Activated CD8-positive, alpha-beta T cell treated with anti-CD3 and anti-CD28 coated beads, Interleukin-2, amount 10 ng/mL, durations not matched to agents 7 days and 5 days (primary cell): ENCODE measurements at regions not wholly inside any gene's neighbourhood (a gene's known extent, or its start where the extent isn't known, plus 50 kb on each side); places are given as distances from the start of the nearest gene placed in this dataset.

Experiments
- ATAC-seq: fragments of 150-1000 bp; cut with Tn5 transposase; one replicate; pipeline ENCODE4 v1.10.0; 2021; ENCODE audit warnings: moderate library complexity
- CTCF ChIA-PET: fragments of 350-600 bp; sonication (Branson Sonifier 250); formaldehyde crosslinking; loops from one replicate; lab custom pipeline; 2021; ENCODE audit warnings: antibody characterized with exemption; lab: Charles Lee
- POLR2A ChIA-PET: fragments of 350-600 bp; sonication (Branson Sonifier 250); formaldehyde crosslinking; loops from one replicate; lab custom pipeline; 2021; ENCODE audit warnings: antibody characterized with exemption; lab: Charles Lee
- DNase-seq: peaks from one replicate; pipeline ENCODE4 v3.0.0-alpha.2; 2020
- H3K27ac Mint-ChIP-seq: one replicate; pipeline ENCODE4 v1.8.0; 2021; ENCODE audit warnings: mild to moderate bottlenecking, mixed read lengths
- H3K27me3 Mint-ChIP-seq: one replicate; pipeline ENCODE4 v1.8.0; 2021; ENCODE audit warnings: low read depth, mixed read lengths
- H3K36me3 Mint-ChIP-seq: one replicate; pipeline ENCODE4 v1.8.0; 2021; ENCODE audit warnings: low read depth, mixed read lengths
- H3K4me1 Mint-ChIP-seq: one replicate; pipeline ENCODE4 v1.8.0; 2021; ENCODE audit warnings: low read depth, mixed read lengths
- H3K4me3 Mint-ChIP-seq: one replicate; pipeline ENCODE4 v1.8.0; 2021; ENCODE audit warnings: mild to moderate bottlenecking, mixed read lengths
- H3K9me3 Mint-ChIP-seq: one replicate; pipeline ENCODE4 v1.8.0; 2022; ENCODE audit warnings: mixed read lengths; ENCODE audit not compliant: insufficient read depth

DNA sequence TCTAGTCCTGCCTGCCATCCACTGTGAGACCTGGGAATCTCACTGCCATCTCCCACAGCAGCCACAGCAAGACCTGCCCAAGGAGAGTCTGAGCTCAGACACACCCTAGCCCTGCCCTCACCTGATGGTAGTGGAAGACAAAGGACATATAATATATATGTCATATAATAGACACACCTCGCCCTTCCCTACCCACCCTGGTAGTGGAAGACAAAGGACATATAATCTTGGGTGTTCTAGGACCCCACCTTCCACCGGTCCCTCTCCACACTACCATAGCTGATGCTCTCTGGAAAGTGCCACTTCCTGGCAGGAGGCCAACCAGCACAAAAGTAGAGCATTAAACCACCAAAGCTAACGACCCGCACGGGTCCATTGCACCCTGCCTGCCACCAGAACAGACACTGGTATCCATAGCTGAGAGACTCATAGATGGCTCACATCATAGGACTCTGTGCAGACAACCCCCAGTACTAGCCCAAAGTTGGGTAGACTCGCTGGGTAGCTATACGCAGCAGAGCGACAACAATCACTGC, 545.6 kb downstream of the CAAP1 start:
- ChIA-PET CTCF (no interaction called here), POLR2A (no interaction called here)
- no peaks in the 10 kb centered on the region for H3K27me3 Mint-ChIP-seq
- no peaks in the 10 kb centered on the region for H3K36me3 Mint-ChIP-seq
- H3K27ac Mint-ChIP-seq, result no peak overlapping the region
- ATAC-seq, result no peak
- no peak overlapping the region for H3K4me3 Mint-ChIP-seq
- H3K4me1 Mint-ChIP-seq, result no peaks in the 10 kb centered on the region
- no peak for DNase-seq
- H3K9me3 Mint-ChIP-seq, result peaks cover 28% of the 10 kb centered on the region

DNA sequence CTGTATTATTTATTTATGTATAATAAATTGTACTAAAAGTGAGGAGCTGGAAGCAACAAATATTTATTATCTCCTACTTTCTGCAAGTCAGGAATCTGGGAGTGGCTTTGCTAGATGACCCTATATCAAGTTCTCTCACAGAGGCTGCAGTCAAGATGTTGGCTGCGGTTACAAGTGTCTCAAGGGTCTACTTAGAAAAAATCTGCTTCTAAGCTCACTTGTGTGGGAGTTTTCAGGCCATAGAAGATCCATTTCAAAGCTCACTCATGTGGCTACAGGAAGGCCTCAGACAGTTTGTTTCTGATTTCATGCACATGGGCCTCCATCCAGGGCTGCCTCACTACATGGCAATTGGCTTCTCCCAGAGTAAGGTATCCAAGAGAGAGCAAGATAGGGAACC, 551.1 kb downstream of the CAAP1 start:
- no peak overlapping the region for H3K27ac Mint-ChIP-seq

DNA sequence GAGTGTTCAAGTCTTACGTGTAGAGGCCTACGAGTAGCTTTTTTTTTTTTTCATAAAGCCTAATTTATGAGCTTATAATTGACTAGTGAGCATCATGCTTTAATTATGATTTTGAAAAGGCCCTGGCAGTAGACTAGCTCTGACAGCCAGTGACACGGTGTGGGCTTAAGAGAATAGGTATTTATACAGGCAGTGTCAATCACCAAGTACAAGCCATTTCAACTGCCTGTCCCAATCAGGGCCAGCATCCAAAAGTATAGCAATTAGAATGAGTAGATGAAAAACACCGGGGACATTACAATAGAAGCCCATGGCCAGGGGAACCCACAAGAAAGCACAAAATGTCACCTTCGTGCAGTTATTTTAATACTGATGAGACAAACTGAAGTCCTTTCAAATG, 552.8 kb downstream of the CAAP1 start:
- H3K4me1 Mint-ChIP-seq, result no peaks in the 10 kb centered on the region
- H3K36me3 Mint-ChIP-seq, result no peaks in the 10 kb centered on the region
- no peak overlapping the region for H3K27ac Mint-ChIP-seq
- no peak overlapping the region for H3K4me3 Mint-ChIP-seq
- POLR2A ChIA-PET, result no interaction called here
- H3K9me3 Mint-ChIP-seq, result peaks cover 17% of the 10 kb centered on the region
- no peak for ATAC-seq
- CTCF ChIA-PET, result no interaction called here
- no peaks in the 10 kb centered on the region for H3K27me3 Mint-ChIP-seq
- DNase-seq, result no peak

More for the DNA sequence above, 551.1 kb downstream of the CAAP1 start:
- POLR2A ChIA-PET, result no interaction called here
- Mint-ChIP-seq H3K27me3 (no peaks in the 10 kb centered on the region), H3K9me3 (peaks cover 28% of the 10 kb centered on the region), H3K36me3 (no peaks in the 10 kb centered on the region), H3K4me1 (no peaks in the 10 kb centered on the region), H3K4me3 (no peak overlapping the region)
- DNase-seq, result no peak
- CTCF ChIA-PET, result no interaction called here
- no peak for ATAC-seq

DNA sequence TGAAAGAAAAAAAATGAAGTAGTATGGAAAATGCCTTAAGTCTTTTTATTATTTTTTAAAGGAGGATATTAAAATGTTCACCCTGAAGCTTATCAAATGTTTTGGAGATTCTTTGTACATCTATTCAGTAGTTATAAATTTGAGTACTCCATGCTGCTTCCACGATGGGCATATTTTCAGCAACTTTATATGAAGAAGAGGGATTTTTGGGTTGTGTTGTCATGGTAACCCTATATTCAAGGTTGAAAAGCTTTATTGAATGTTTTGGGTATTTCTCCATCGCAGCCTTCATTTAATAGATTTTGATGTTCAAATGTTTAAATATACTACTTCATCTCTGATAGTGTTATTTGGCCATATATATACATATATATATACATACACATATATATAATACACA, 557.5 kb downstream of the CAAP1 start:
- Mint-ChIP-seq H3K27me3 (no peaks in the 10 kb centered on the region), H3K27ac (no peak overlapping the region), H3K4me1 (no peaks in the 10 kb centered on the region), H3K4me3 (no peak overlapping the region), H3K9me3 (no peaks in the 10 kb centered on the region), H3K36me3 (no peaks in the 10 kb centered on the region)
- ATAC-seq (no peak), DNase-seq (no peak)
- CTCF ChIA-PET, result no interaction called here
- POLR2A ChIA-PET, result no interaction called here

DNA sequence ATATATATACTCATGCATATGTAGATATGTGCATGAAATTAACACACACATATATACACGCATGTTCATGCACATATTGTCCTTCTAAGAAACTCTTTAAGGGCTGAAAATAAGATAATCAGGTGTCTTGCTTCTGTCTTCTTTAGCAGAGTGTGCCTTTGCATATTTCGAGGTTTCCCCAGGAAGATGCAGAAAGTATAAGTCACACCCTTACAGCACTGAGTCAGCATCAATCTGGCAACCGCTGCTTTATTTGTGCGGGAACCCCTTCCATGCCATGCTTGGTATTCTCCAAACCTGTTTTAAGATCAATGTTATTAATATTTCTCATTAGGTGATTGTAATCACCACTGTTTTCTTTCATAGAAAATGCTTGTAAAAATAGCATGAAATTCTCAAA, 557.9 kb downstream of the CAAP1 start:
- ATAC-seq, result no peak
- Mint-ChIP-seq H3K4me1 (no peaks in the 10 kb centered on the region), H3K4me3 (no peak overlapping the region), H3K36me3 (no peaks in the 10 kb centered on the region), H3K9me3 (no peaks in the 10 kb centered on the region), H3K27me3 (no peaks in the 10 kb centered on the region), H3K27ac (no peak overlapping the region)
- ChIA-PET POLR2A (no interaction called here), CTCF (no interaction called here)
- no peak for DNase-seq

DNA sequence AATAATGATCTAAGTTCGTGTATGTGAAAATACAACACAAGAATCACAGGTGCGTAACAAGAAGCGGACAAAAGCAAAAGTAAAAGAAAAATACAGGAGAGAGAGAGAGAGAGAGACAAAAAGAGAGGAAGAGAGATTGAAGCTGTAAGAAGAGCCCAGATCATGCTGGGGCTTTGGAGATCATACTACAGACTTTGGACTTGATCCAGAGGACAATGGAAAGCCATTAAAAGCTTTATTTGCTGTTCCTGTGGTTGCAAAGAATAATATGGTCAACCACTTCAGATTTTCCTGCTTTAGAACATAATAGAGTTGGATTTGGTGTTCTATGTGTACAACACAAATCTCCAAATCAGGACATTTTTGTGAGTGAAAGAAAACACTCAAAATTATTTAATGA, 561.4 kb downstream of the CAAP1 start:
- Mint-ChIP-seq H3K27ac (no peak overlapping the region), H3K4me1 (no peaks in the 10 kb centered on the region), H3K36me3 (no peaks in the 10 kb centered on the region), H3K4me3 (no peak overlapping the region), H3K9me3 (no peaks in the 10 kb centered on the region), H3K27me3 (no peaks in the 10 kb centered on the region)
- ATAC-seq (no peak), DNase-seq (no peak)
- CTCF ChIA-PET, result no interaction called here
- POLR2A ChIA-PET, result no interaction called here

DNA sequence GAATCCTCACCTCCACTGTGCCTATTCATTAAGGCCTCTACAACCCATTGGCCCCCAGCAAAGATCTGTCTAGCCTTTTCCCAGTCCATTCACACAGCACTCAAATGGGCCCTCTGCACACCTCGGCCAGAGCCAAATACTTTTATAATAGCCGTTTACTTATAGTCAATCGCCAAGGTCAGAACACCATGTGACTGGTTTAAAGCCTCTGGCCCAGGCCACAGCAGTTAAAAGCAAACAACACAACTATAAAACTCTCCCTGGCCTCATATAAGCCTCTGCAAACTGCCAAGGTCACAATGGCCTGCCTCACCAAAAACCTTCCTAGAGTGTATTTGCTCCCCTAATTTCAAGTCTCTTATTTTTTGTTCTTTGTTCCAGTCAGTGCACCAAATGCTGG, 562.6 kb downstream of the CAAP1 start:
- ChIA-PET CTCF (no interaction called here), POLR2A (no interaction called here)
- H3K27me3 Mint-ChIP-seq, result no peaks in the 10 kb centered on the region
- H3K9me3 Mint-ChIP-seq, result no peaks in the 10 kb centered on the region
- no peaks in the 10 kb centered on the region for H3K4me1 Mint-ChIP-seq
- no peak overlapping the region for H3K27ac Mint-ChIP-seq
- ATAC-seq (no peak), DNase-seq (no peak)
- H3K4me3 Mint-ChIP-seq, result no peak overlapping the region
- no peaks in the 10 kb centered on the region for H3K36me3 Mint-ChIP-seq

DNA sequence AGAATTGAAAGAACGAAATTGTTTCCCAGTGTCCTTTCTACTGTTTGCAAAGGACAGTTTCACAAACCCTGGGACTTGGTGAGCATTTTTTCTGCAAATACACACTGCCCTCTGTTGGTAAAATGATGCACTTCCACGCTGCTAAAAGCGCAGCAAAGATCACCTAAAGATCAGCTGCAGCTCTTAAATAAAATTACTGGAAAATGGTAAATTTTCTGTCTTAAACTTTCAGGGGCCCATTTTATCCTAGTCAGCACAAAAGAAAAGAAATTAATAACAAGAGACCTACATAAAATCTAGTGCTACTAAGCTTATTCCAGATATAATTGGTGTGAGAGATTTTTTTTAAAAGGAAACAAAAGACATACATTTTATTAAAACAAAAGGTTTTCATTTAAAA, 566.0 kb downstream of the CAAP1 start:
- POLR2A ChIA-PET, result no interaction called here
- Mint-ChIP-seq H3K27ac (no peak overlapping the region), H3K27me3 (no peaks in the 10 kb centered on the region), H3K4me3 (no peak overlapping the region), H3K36me3 (no peaks in the 10 kb centered on the region), H3K4me1 (no peaks in the 10 kb centered on the region), H3K9me3 (no peaks in the 10 kb centered on the region)
- CTCF ChIA-PET, result no interaction called here
- ATAC-seq (no peak), DNase-seq (no peak)

DNA sequence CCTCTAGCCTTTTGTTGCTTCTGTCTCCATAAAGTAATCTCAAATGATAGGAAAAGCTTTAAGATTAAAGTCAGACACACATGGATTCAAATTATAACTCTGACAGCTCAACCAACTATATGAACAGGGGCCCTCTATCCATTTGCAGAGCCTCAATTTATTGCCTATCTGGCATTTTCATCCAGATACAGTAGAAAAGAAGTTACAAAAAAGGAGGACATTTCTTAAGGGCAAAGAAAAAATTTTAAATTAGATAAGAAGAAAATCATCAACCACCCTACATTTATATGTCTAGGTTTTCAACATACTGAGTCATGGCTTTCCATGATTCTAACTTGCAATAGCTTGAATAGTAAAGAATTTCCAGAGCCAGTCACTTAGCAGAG, 567.2 kb downstream of the CAAP1 start:
- ChIA-PET POLR2A (no interaction called here), CTCF (no interaction called here)

DNA sequence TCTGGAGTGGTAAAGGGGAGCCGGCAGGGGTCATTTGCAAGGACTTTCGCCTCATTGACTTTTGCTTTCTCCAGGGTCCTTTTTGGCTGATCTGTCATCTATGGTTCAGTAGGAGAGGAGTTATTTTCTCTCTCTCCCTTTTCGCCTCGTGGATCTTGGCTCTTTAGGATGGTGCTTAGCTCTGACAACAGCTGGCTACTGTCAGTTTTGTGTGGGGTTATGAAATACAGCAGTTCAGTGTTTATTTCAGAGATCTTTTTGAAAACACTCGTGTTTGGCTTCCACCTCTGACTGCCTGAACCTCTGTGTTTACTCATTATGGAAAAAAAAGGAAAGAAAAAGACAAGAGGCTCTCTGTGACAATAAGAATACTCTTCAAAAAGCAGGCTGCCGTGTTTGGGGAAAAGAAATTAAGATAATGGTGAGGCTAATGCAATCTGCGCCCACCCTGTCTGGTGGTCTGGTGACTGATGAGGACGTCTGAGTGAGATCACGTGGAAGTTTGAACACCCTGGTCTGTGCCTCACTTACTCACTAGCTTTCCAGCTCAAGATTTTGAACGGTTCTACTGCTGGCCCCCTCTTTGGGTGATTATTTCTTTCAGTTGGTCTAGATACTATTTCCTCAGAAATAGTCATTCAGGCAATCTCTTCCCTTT, 567.7 kb downstream of the CAAP1 start:
- H3K4me3 Mint-ChIP-seq, result no peak overlapping the region
- H3K9me3 Mint-ChIP-seq, result no peaks in the 10 kb centered on the region
- ATAC-seq, result no peak
- DNase-seq, result no peak
- H3K36me3 Mint-ChIP-seq, result no peaks in the 10 kb centered on the region
- ChIA-PET CTCF (no interaction called here), POLR2A (no interaction called here)
- no peaks in the 10 kb centered on the region for H3K4me1 Mint-ChIP-seq
- no peak overlapping the region for H3K27ac Mint-ChIP-seq
- no peaks in the 10 kb centered on the region for H3K27me3 Mint-ChIP-seq

More for the DNA sequence above, 567.2 kb downstream of the CAAP1 start:
- DNase-seq (no peak), ATAC-seq (no peak)
- Mint-ChIP-seq H3K27me3 (no peaks in the 10 kb centered on the region), H3K27ac (no peak overlapping the region), H3K4me1 (no peaks in the 10 kb centered on the region), H3K36me3 (no peaks in the 10 kb centered on the region), H3K4me3 (no peak overlapping the region), H3K9me3 (no peaks in the 10 kb centered on the region)

DNA sequence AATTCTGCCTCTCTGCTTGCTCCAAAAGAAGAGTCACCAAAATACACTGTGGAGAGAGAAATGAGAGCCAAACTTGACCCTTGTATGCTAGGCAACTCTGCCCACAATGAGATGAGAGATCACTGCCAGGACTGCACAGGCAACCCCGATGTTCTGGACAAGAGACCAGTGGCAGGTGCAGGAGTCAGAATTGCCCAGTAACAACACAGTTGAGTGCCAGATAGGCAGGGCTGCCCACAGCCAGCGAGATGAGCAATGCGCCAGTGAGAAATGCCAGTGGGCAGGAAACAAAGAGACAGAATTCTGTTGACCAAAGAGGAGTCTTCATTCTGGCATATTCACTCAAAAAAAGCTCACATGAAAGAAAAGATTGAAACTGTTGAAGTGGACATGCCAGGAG, 570.7 kb downstream of the CAAP1 start:
- ChIA-PET CTCF (no interaction called here), POLR2A (no interaction called here)
- H3K36me3 Mint-ChIP-seq, result no peaks in the 10 kb centered on the region
- H3K27ac Mint-ChIP-seq, result no peak overlapping the region
- DNase-seq, result no peak
- no peaks in the 10 kb centered on the region for H3K4me1 Mint-ChIP-seq
- no peaks in the 10 kb centered on the region for H3K9me3 Mint-ChIP-seq
- H3K4me3 Mint-ChIP-seq, result no peak overlapping the region
- no peak for ATAC-seq
- no peaks in the 10 kb centered on the region for H3K27me3 Mint-ChIP-seq

DNA sequence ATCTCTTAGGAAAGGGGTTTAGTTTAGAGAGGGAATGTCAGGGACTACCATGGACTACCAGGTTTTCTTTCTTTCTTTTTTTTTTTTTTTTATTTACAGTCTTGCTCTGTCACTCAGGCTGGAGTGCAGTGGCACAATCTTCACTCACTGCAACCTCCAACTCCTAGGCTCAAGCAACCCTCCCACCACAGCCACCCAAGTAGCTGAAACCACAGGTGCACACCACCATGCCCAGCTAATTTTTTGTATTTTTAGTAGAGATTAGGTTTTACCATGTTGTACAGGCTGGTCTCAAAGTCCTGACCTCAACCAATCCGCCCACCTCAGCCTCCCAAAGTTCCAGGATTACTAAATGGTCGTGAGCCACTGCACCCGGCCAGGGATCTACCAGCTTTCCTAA, 572.7 kb downstream of the CAAP1 start:
- H3K9me3 Mint-ChIP-seq, result no peaks in the 10 kb centered on the region
- ChIA-PET CTCF (no interaction called here), POLR2A (interaction anchor here (0.5 kb wide), 1 partner anchor 81 kb away, joined by 3 read pairs; no protein-coding TSS in a partner anchor)
- no peaks in the 10 kb centered on the region for H3K27me3 Mint-ChIP-seq
- no peak overlapping the region for H3K4me3 Mint-ChIP-seq
- DNase-seq (no peak), ATAC-seq (no peak)
- H3K36me3 Mint-ChIP-seq, result no peaks in the 10 kb centered on the region
- no peaks in the 10 kb centered on the region for H3K4me1 Mint-ChIP-seq
- H3K27ac Mint-ChIP-seq, result no peak overlapping the region

DNA sequence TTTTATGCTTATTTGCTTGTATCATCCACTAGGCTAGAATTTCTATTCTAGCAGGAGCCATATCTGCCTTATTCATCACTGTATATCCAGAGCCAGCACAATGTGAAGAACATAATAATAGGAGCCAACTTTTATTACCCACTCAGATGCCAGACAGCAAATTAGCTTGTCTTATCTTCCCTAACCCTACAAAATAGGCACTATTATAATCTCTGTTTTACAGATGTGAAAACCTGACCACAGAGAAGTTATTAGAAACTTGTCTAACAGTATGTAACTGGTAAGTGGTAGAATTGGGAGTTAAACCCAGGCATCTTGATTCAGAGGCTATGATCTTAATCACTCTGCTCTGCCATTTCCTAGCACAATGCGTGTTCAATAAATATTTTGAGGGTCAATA, 579.5 kb downstream of the CAAP1 start:
- H3K4me1 Mint-ChIP-seq, result no peaks in the 10 kb centered on the region
- H3K27me3 Mint-ChIP-seq, result no peaks in the 10 kb centered on the region
- no peak for ATAC-seq
- ChIA-PET CTCF (no interaction called here), POLR2A (no interaction called here)
- H3K27ac Mint-ChIP-seq, result no peak overlapping the region
- no peaks in the 10 kb centered on the region for H3K36me3 Mint-ChIP-seq
- H3K4me3 Mint-ChIP-seq, result no peak overlapping the region
- no peaks in the 10 kb centered on the region for H3K9me3 Mint-ChIP-seq
- no peak for DNase-seq
